GM21390 (cell line): ENCODE measurements at regions not wholly inside any gene's neighbourhood (a gene's known extent, or its start where the extent isn't known, plus 50 kb on each side); places are given as distances from the start of the nearest gene placed in this dataset.

Source experiments
- ATAC-seq: cut with Tn5 transposase; IDR thresholded peaks from one replicate; pipeline ENCODE4 v1.9.1; 2021; ENCODE audit not compliant: unreplicated experiment

GRCh38 chr16:80427795-80428194 lies 113.0 kb upstream of the DYNLRB2 start:
- ATAC-seq: no peak

DNA sequence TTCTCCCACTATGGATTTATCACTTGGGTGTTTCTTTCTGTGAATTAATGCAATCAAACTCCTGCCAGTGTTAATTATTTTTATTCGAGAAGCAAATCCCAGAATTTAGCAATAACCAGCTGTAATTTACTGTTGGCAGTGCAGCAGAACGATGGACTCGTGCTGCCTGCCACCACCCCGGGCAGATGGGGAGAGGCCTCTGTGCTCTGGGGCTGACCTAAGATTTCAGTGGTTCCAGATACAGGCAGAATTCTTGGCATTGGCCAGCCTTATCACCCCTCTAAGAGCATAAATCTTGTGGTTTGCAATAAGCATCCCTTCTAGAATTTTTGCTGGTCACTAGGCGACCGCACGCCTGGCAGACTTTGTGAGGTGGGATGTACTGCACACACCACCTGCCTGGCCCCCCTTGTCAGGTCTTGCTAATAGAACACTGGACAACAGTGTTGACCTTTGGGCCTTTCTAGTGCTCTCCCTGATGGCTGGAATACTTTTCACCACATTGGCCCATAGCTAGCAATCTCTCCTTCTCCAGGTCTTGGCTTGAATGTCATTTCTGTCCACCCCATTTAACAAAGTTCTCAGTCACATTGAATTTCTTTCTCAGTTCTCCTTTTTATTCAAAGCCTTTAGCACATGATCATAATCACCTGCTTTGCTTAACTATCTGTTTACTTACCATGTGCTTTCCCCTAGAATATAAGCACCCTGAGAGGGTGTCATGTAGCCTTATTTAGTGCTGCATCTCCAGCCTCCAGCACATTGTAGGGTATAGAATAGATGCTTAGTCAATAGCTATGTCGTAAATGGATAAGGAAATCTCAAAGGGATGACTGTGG lies 122.1 kb upstream of the DYNLRB2 start:
- ATAC-seq: no peak

DNA sequence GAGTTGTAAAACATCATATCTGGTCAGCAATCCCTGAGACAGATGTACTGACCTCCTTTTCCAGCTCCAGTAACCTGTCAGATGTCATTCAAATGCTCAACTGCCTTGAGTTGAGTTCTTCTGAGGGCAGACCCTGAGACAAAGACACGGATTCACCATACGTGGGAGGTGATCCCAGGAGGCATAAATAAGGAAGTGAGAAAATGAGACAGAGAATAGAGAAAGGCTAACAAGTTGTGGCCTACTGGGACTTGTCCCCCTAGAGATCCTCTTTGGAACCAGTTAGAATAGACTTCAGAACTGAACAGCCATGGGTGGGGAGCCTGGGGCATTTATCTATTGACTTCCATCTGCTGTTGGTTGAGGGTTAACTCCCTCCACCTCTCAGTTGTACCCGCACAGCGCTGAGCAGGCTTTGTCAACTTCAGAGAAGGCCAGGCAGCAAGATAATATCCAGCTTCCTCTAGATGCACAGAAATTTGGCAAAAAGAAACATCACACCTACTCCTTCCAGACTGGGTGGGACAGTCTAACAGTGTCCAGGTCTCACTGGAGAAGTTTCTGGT lies 123.0 kb upstream of the DYNLRB2 start:
- ATAC-seq: no peak

- ATAC-seq: no peak
Measured at GRCh38 chr16:80408014-80408413, 132.8 kb upstream of the DYNLRB2 start.

DNA sequence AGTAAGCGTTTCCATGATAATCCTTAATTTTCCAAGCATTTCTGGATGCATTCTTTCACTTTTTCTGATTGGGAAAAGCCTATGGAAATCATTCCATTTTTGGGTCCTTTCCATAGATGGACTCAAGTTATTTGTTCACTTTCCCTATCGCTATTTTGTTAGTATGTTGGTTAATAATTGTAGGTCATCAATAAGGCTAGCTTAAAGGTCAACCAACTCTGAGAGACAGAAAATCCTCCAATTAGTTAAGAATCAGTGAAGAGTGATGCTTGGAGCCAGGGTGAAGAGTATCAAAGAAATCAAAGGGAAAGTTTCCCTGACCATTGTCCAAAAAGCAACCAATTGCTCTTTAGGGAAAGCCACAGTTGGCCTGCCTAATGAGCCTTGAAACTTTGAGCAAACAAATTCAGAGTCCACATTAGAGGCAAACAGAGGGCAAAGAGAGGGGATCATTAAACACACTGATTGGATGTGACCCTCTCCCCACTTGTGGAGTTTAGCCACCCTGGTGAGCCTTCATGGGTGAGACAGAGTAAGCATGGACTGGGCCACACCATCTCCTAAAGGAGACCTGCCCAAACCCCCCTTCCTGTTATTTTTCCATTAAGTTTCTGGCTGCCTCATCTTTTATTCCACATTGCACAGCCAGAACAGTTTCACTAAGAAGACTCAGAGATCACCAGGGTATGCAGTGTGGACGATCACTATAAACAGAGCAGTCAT lies 133.4 kb upstream of the DYNLRB2 start:
- ATAC-seq: no peak

DNA sequence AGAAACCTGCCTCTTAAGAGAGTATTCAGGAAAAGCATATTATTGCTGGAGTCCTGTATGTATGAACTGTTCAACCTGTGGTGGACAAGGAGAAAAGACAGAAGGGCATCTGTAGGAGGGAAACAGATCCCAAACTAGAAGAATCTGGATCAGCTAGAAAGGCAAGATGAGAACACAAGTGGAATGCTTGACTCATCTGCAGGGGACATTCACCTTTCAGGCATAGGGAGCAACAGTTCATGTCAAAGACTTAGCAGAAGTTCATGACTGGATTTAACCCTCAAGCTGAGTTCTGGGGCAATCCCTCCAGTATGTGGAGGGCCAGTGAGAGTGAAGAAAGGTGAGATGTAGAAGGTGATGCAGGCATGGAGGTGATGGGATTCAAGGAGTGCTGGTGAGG lies 135.9 kb upstream of the DYNLRB2 start:
- ATAC-seq: no peak

GRCh38 chr16:80403894-80404293 lies 136.9 kb upstream of the DYNLRB2 start:
- no peak for ATAC-seq

- ATAC-seq: no peak
Measured at GRCh38 chr16:80390871-80391489, 149.8 kb upstream of the DYNLRB2 start.

DNA sequence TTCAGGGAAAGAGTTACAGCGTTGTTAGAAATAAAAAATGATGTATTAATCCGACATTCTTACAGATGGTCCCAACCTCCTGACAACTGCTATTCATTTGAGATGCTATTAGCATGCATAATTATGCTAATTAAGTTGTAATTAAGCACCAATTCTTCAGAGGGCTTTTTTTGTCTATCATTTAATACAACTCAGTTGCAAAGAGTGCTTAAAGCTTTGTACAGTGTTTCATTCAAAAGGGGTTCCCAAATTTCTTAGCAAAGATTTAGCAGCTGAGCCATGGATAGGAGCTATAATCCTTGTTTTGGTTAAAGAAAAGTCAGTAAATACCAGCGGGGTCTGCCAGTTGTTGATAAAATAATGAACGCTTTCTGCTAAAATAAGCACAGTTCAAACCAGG lies 150.7 kb upstream of the DYNLRB2 start:
- no peak for ATAC-seq

DNA sequence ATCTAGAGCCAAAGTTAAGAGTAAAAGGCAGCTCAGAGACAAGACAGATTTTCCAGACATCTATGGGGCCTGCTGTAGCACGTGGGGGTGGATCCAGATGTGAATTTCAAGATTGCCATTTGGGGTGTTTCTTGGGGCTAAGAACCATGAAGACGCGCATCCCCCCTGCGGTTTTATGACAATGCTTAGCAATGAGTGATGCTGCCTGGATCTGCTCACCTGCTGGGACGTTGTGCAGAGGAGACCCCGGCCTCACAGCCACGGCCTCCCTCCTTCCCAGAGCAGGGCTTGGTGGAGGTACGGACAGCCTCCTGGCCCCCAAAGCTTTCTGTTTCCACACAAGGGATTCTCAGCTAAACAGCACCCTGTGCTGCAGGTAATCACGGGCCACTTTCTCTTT lies 151.5 kb upstream of the DYNLRB2 start:
- no peak for ATAC-seq

- no peak for ATAC-seq
Measured at GRCh38 chr16:80387318-80387921, 153.4 kb upstream of the DYNLRB2 start.

GRCh38 chr16:80384862-80385261 lies 155.9 kb upstream of the DYNLRB2 start:
- no peak for ATAC-seq

DNA sequence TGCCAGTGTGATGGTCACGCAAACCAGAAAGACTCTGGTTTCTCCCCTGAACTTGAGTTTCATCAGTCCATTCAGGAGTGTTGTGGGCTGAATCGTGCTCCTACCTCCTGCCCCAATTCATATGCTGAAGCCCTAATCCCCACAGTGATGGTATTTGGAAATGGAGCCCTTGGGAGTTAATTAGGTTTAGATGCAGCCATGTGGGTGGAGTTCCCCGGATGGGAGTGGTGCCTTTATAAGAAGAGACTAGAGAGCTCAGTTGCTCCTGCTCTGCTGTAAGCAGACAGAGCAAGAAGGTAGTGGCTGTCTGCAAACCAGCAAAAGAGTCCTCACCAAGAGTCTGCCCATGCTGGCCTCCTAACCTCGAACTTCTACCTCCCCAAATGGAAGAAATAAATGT lies 160.3 kb upstream of the DYNLRB2 start:
- ATAC-seq: no peak

- ATAC-seq: no peak
Measured at GRCh38 chr16:80377096-80377956, 163.5 kb upstream of the DYNLRB2 start.

DNA sequence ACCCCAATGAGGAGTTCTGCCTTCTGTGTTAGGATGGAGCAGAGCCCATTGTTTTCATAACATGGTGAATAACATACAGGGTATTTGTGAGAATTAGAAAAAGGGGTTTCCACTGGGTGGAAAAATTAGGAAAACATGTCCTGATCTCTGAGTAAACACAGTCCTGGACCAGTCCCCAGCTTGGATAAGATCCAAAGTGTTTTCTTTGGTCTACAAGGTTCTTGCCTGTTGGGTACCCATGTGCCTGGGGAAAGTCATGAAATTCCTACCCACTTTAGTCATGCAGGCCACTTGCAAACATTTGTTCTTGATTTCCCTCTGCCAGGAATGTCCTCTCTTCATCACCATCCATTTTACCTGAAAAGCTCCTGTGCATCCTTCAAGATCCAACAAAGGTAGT lies 164.8 kb upstream of the DYNLRB2 start:
- ATAC-seq: no peak

GRCh38 chr16:80375513-80375912 lies 165.3 kb upstream of the DYNLRB2 start:
- no peak for ATAC-seq

GRCh38 chr16:80372341-80372740 lies 168.5 kb upstream of the DYNLRB2 start:
- ATAC-seq: no peak

DNA sequence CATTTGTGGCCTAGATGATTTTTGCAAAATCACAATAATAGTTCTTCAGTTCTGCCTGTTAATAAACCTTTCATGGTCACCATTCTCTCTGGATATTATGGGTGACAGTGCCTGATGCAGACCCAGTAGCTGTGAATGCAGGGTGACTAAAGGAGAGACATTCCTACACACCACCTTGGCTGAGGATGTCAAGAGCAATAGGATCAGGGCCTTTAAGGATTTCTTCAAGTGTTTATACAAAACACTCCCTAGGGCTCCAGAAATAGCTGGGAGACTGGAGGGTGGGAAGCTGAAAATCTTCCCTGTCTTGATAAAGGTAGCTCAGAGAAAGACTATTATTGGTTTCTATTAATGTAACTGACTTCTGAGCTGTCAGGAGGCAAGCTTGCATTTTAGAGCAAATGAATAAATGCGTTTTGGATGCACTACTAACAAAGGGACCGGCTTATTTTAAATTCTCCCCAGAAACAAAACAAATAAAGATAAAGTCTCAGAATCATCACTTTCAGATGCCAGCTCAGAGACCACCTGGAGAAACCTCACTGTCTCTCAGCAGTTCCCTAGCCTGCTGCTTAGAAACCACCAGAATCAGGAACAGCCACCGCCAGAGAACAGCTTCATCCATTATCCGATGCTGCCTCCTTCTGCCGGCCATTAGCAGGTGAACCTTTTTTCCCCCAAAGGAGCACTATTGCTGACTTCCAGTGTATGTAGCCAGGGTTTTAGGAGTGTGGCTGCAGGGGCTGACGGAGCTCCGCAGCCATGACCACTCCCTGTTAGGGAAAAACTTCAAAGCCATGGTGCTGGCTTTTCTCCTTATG lies 171.4 kb upstream of the DYNLRB2 start:
- no peak for ATAC-seq

DNA sequence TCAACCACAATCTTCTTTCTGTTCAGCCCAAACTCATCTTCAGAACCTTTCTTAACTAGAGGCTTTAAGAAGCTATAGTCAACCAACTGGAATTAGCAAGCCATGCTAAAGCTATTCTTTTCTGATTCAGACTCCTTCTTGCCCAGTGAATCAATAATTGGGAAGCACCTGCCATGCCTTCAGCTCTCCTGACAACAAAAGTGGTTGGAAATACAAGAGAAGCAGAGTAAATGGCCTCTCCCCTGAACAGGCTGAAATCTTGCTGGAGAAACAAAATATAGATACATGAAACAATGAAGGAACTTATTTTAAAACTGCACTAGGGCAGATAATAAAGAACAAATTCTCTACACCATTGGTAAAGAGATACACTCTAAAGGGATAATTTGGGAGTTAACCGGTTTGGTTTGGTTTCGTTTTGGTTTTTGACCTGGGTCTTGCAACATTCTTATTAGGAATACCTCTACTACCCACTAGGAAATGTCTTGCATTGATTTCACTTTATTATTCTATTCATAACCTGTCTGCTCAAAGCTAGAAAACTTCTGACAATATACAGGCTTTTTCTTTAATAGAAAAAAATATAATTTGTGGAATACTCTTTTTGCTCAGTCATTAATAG lies 173.6 kb upstream of the DYNLRB2 start:
- ATAC-seq: no peak
